VCaP (cell line): ENCODE measurements at regions not wholly inside any gene's neighbourhood (a gene's known extent, or its start where the extent isn't known, plus 50 kb on each side); places are given as distances from the start of the nearest gene placed in this dataset.

ENCODE experiments used
- H3K27ac ChIP-seq: fragments of 450-650 bp; 2 replicates; pipeline ENCODE4 v1.5.1; 2017
- CTCF ChIP-seq: fragments of 450-650 bp; conservative IDR thresholded peaks from 2 replicates; pipeline ENCODE4 v1.5.1; 2017; ENCODE audit warnings: mild to moderate bottlenecking, moderate library complexity

GRCh38 chr13:34201050-34201913 lies 383.3 kb downstream of the RFC3 start:
- no peak for TF ChIP-seq CTCF
- H3K27ac ChIP-seq: peak overlapping the region; percentile 77

DNA sequence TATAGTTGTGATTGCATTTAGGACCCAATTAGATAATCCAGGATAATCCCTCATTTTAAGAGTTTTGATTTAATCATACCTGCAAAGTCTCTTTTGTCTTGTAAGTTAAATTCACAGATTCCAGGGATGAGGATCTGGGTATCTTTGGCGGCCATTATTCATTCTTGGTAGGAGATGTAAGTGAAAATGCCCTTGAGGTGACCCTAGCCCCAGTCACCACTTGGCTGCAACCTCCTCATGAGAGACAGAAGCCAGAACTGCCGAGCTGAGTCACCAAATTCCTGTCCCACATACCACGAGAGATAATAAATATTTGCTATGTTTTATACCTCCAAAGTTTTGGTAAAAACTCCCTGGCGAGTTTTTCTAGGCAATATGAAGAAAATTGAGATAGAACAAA lies 389.4 kb downstream of the RFC3 start:
- no peak overlapping the region for H3K27ac ChIP-seq
- TF ChIP-seq CTCF: no peak

DNA sequence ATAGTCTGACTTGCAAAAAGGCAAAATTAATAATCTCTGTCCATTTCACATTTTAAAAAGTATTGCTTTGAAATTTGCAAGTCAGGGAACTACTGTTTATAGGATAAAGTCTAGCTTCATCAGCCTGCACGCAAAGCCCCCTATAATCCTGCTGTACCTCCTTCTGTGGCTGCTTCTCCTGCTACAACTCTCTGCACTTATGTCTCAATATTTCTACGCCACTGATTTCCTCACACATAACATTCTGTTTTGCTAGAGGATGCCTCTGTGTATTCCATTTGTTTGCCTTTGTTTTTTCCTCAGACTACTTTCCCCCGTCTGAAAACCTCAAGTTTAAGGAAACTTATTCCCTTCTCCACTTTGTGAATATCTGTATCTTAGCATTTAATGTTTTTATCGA lies 389.9 kb downstream of the RFC3 start:
- H3K27ac ChIP-seq: no peak overlapping the region
- no peak for TF ChIP-seq CTCF

- no peak for TF ChIP-seq CTCF
- no peak overlapping the region for H3K27ac ChIP-seq
Observed at GRCh38 chr13:34208336-34208735, 390.4 kb downstream of the RFC3 start.

DNA sequence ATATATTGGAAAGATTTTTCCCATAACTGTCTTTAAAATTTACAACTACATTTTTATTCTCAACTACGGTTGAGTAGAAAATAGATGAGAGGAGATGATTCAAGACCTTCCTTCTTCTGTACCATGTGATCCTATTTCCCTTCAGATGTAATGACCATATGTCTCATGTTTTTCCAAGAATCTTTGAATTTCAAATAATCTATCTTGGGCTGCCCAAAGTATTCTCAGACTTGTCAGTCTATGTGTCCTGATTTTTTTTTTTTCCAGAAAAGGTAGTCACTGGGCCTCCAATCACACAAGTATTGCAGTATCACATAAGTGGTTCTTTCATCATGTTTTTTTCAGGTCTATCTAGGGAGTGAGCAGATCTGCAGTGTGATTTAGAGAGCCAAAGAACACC lies 392.4 kb downstream of the RFC3 start:
- H3K27ac ChIP-seq: no peak overlapping the region
- no peak for TF ChIP-seq CTCF

GRCh38 chr13:34214686-34215085 lies 396.7 kb downstream of the RFC3 start:
- TF ChIP-seq CTCF: no peak
- H3K27ac ChIP-seq: no peak overlapping the region

DNA sequence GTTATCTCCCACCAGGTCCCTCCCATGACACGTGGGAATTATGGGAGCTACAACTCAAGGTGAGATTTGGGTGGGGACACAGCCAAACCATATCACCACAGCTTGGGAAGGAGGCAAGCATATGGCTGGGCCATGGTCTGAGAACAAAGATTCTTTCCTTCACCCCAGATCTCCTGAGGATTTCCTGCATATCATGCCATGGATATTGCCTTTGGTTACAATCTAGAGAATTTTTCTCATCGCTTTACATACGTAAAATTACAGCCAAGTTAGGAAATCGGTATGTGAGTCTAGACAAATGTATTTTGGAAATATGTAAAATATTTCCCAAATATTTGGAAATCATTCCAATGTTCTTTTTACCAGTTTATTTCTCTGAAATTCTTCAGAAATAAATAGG lies 398.3 kb downstream of the RFC3 start:
- no peak for TF ChIP-seq CTCF

More for the DNA sequence above, 398.3 kb downstream of the RFC3 start:
- no peak overlapping the region for H3K27ac ChIP-seq
